GM20000 (cell line): ENCODE measurements at regions not wholly inside any gene's neighbourhood (a gene's known extent, or its start where the extent isn't known, plus 50 kb on each side); places are given as distances from the start of the nearest gene placed in this dataset.

Experiments used
- DNase-seq: peaks from one replicate; pipeline ENCODE4 v3.0.0; 2012; ENCODE audit warnings: low spot score
- CTCF ChIP-seq: IDR thresholded peaks from 2 replicates; pipeline ENCODE4 v1.5.1; 2012; ENCODE audit warnings: mild to moderate bottlenecking, control low read depth; ENCODE audit errors: extremely low read depth, missing control alignments

- TF ChIP-seq CTCF = no peak
Measured at GRCh38 chr2:104708967-104709366, 144.9 kb upstream of the POU3F3 start.

GRCh38 chr2:104716061-104716460 is 137.9 kb upstream of the POU3F3 start:
- no peak for TF ChIP-seq CTCF
- DNase-seq = no peak

More at GRCh38 chr2:104708967-104709366, 144.9 kb upstream of the POU3F3 start:
- DNase-seq = no peak

GRCh38 chr2:104733226-104733943 is 120.5 kb upstream of the POU3F3 start:
- DNase-seq = peak; percentile 12
- peak; percentile 28 for TF ChIP-seq CTCF

GRCh38 chr2:104734937-104735586 is 118.9 kb upstream of the POU3F3 start:
- no peak for DNase-seq
- no peak for TF ChIP-seq CTCF

GRCh38 chr2:104736026-104736425 is 117.9 kb upstream of the POU3F3 start:
- DNase-seq = no peak
- TF ChIP-seq CTCF = no peak

- TF ChIP-seq CTCF = no peak
- no peak for DNase-seq
Measured at GRCh38 chr2:104741860-104742259, 112.1 kb upstream of the POU3F3 start.

- no peak for DNase-seq
- TF ChIP-seq CTCF = no peak
Measured at GRCh38 chr2:104744537-104744936, 109.4 kb upstream of the POU3F3 start.
